ENCODE measurements at regions not wholly inside any gene's neighbourhood (a gene's known extent, or its start where the extent isn't known, plus 50 kb on each side); places are given as distances from the start of the nearest gene placed in this dataset.

DNA sequence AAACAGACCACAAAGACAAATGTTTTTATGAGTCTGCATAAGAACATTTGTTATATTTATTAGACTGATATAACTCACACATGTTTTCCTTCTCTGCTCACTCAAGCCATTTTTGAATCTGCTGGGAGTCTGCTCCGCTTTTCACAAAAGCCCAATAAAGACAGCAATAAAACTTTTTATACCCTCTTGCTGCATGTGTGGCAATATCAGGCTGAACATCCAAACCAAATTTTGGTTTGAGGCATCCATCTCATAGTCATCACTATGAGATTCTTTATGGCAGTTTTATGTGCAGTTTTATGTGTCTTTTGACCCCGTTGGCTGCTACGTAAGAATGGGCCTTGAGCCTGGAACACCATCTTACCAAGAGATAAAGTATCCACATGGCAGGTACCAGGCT is 1276.8 kb upstream of the ADGRB3 start:
- CTCF ChIA-PET = no interaction called here
- no peak for TF ChIP-seq CTCF (IDR thresholded peaks at IDR 0.05; ENCODE audit: unreplicated experiment)
- no TSS peak for BruUV-seq (replicated peaks)
- no peaks in the 10 kb centered on the region for H3K36me3 Mint-ChIP-seq (ENCODE audit: insufficient read depth, unreplicated experiment)
- no peak overlapping the region for H3K27ac Mint-ChIP-seq (ENCODE audit: unreplicated experiment)
- no peak for DNase-seq
- intact Hi-C loops (cut with micrococcal nuclease; ENCODE audit: unreplicated experiment) = no loop called here
- no peaks in the 10 kb centered on the region for H3K4me1 Mint-ChIP-seq (ENCODE audit: low read depth, unreplicated experiment)
- H3K27me3 Mint-ChIP-seq (ENCODE audit: unreplicated experiment) = no peaks in the 10 kb centered on the region
- H3K4me3 Mint-ChIP-seq (ENCODE audit: low read depth, unreplicated experiment) = no peak overlapping the region
- H3K9me3 Mint-ChIP-seq (ENCODE audit: low read depth, unreplicated experiment) = peaks cover 5% of the 10 kb centered on the region

DNA sequence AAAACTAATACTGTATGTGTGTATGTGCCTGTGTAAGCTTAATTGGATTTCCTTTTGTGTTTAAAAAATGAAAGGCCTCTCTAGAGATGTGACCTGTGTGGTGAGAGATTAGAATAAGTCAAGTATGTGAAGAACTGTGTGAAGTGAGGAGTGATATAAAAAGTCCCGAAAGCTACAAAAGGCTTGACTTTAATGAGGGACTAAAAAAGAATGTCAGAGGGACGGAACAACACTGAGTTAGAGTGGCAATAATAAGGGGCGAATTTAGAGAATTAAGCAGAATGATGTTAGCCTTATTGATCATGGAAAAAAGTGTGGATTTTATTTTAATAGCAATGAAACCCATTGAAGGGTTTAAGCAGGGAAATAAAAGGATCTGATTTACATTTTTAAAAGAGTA is 1281.2 kb upstream of the ADGRB3 start:
- H3K36me3 Mint-ChIP-seq (ENCODE audit: insufficient read depth, unreplicated experiment) = no peaks in the 10 kb centered on the region
- H3K27me3 Mint-ChIP-seq (ENCODE audit: unreplicated experiment) = no peaks in the 10 kb centered on the region
- CTCF ChIA-PET = no interaction called here
- BruUV-seq (replicated peaks) = no TSS peak
- DNase-seq = no peak
- no peaks in the 10 kb centered on the region for H3K4me1 Mint-ChIP-seq (ENCODE audit: low read depth, unreplicated experiment)
- no peak overlapping the region for H3K4me3 Mint-ChIP-seq (ENCODE audit: low read depth, unreplicated experiment)
- no peak overlapping the region for H3K27ac Mint-ChIP-seq (ENCODE audit: unreplicated experiment)
- no peak for TF ChIP-seq CTCF (IDR thresholded peaks at IDR 0.05; ENCODE audit: unreplicated experiment)
- peaks cover 5% of the 10 kb centered on the region for H3K9me3 Mint-ChIP-seq (ENCODE audit: low read depth, unreplicated experiment)
- intact Hi-C loops (cut with micrococcal nuclease; ENCODE audit: unreplicated experiment) = no loop called here

DNA sequence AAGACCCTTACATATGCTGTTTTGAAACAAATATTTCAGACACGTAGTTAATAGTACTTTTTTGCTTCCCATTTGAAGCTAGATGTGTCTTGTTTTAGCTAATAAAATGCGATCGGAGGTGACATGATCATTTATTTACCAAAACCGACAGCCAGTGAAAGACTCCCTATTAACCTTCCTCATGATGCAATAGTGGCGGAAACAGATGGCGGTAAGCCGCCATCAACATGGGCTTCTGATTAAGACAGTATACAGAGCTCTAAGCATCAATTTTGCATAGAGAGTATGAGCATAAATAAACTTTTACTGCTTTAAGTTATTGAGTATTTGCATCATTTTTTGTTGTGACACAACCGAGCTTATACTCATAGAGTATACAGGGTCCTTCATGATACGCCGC is 1282.4 kb upstream of the ADGRB3 start:
- Mint-ChIP-seq H3K36me3 (ENCODE audit: insufficient read depth, unreplicated experiment) (no peaks in the 10 kb centered on the region), H3K27ac (ENCODE audit: unreplicated experiment) (no peak overlapping the region), H3K4me1 (ENCODE audit: low read depth, unreplicated experiment) (no peaks in the 10 kb centered on the region), H3K4me3 (ENCODE audit: low read depth, unreplicated experiment) (no peak overlapping the region), H3K9me3 (ENCODE audit: low read depth, unreplicated experiment) (peaks cover 5% of the 10 kb centered on the region), H3K27me3 (ENCODE audit: unreplicated experiment) (no peaks in the 10 kb centered on the region)
- no peak for TF ChIP-seq CTCF (IDR thresholded peaks at IDR 0.05; ENCODE audit: unreplicated experiment)
- no TSS peak for BruUV-seq (replicated peaks)
- DNase-seq = no peak
- intact Hi-C loops (cut with micrococcal nuclease; ENCODE audit: unreplicated experiment) = no loop called here
- CTCF ChIA-PET = no interaction called here

GRCh38 chr6:67350729-67351128 is 1284.4 kb upstream of the ADGRB3 start:
- peaks cover 7% of the 10 kb centered on the region for H3K9me3 Mint-ChIP-seq (ENCODE audit: low read depth, unreplicated experiment)
- no TSS peak for BruUV-seq (replicated peaks)
- no peaks in the 10 kb centered on the region for H3K4me1 Mint-ChIP-seq (ENCODE audit: low read depth, unreplicated experiment)
- TF ChIP-seq CTCF (IDR thresholded peaks at IDR 0.05; ENCODE audit: unreplicated experiment) = no peak
- no peak for DNase-seq
- H3K27ac Mint-ChIP-seq (ENCODE audit: unreplicated experiment) = no peak overlapping the region
- H3K36me3 Mint-ChIP-seq (ENCODE audit: insufficient read depth, unreplicated experiment) = no peaks in the 10 kb centered on the region
- intact Hi-C loops (cut with micrococcal nuclease; ENCODE audit: unreplicated experiment) = no loop called here
- H3K4me3 Mint-ChIP-seq (ENCODE audit: low read depth, unreplicated experiment) = no peak overlapping the region
- no peaks in the 10 kb centered on the region for H3K27me3 Mint-ChIP-seq (ENCODE audit: unreplicated experiment)
- CTCF ChIA-PET = no interaction called here

- BruUV-seq (replicated peaks) = no TSS peak
- no peak for TF ChIP-seq CTCF (IDR thresholded peaks at IDR 0.05; ENCODE audit: unreplicated experiment)
- Mint-ChIP-seq H3K9me3 (ENCODE audit: low read depth, unreplicated experiment) (peaks cover 7% of the 10 kb centered on the region), H3K36me3 (ENCODE audit: insufficient read depth, unreplicated experiment) (no peaks in the 10 kb centered on the region), H3K4me1 (ENCODE audit: low read depth, unreplicated experiment) (no peaks in the 10 kb centered on the region), H3K4me3 (ENCODE audit: low read depth, unreplicated experiment) (no peak overlapping the region), H3K27me3 (ENCODE audit: unreplicated experiment) (no peaks in the 10 kb centered on the region), H3K27ac (ENCODE audit: unreplicated experiment) (no peak overlapping the region)
- CTCF ChIA-PET = no interaction called here
- no peak for DNase-seq
- intact Hi-C loops (cut with micrococcal nuclease; ENCODE audit: unreplicated experiment) = no loop called here
These were observed 1289.1 kb upstream of the ADGRB3 start for GRCh38 chr6:67345946-67346345.

Data from Calu3 (cell line).